Smooth muscle cell (in vitro differentiated cells): ENCODE measurements at regions not wholly inside any gene's neighbourhood (a gene's known extent, or its start where the extent isn't known, plus 50 kb on each side); places are given as distances from the start of the nearest gene placed in this dataset.

Source experiments
- DNase-seq: peaks from one replicate; lab custom pipeline; 2025; ENCODE audit not compliant: unreplicated experiment; lab: John Stamatoyannopoulos, UW
- H2AFZ ChIP-seq: fragments of 200-600 bp; sonication (generic); 2 replicates; pipeline ENCODE4 v1.6.0; 2016; ENCODE audit warnings: antibody characterized with exemption, low read depth, mild to moderate bottlenecking
- H3F3A ChIP-seq: fragments of 200-600 bp; sonication (generic); 2 replicates; pipeline ENCODE4 v1.6.0; 2017; ENCODE audit warnings: antibody characterized with exemption, low read depth
- H3K27ac ChIP-seq: fragments of 200-600 bp; sonication (generic); 2 replicates; pipeline ENCODE4 v1.5.1; 2016; ENCODE audit warnings: low read depth, mild to moderate bottlenecking
- H3K27me3 ChIP-seq: fragments of 200-600 bp; sonication (generic); 2 replicates; pipeline ENCODE4 v1.6.1; 2016; ENCODE audit warnings: low read depth, mild to moderate bottlenecking
- H3K36me3 ChIP-seq: fragments of 200-600 bp; sonication (generic); 2 replicates; pipeline ENCODE4 v1.5.1; 2016; ENCODE audit warnings: low read depth
- H3K4me1 ChIP-seq: fragments of 200-600 bp; sonication (generic); 2 replicates; pipeline ENCODE4 v1.5.1; 2016; ENCODE audit warnings: low read depth
- H3K4me2 ChIP-seq: fragments of 200-600 bp; sonication (generic); 2 replicates; pipeline ENCODE4 v1.6.0; 2016; ENCODE audit warnings: mild to moderate bottlenecking
- H3K4me3 ChIP-seq: fragments of 200-600 bp; sonication (generic); 2 replicates; pipeline ENCODE4 v1.5.1; 2016; ENCODE audit warnings: mild to moderate bottlenecking
- H3K79me2 ChIP-seq: fragments of 200-600 bp; sonication (generic); 2 replicates; pipeline ENCODE4 v1.6.0; 2016; ENCODE audit warnings: low read depth, mild to moderate bottlenecking
- H3K9ac ChIP-seq: fragments of 200-600 bp; sonication (generic); 2 replicates; pipeline ENCODE4 v1.6.0; 2016; ENCODE audit warnings: low read depth
- H3K9me3 ChIP-seq: fragments of 200-600 bp; sonication (generic); replicated peaks from 2 replicates; pipeline ENCODE4 v1.5.1; 2016; ENCODE audit warnings: low read depth
- H4K20me1 ChIP-seq: fragments of 200-600 bp; sonication (generic); 2 replicates; pipeline ENCODE4 v1.6.0; 2016; ENCODE audit warnings: low read depth
- CTCF ChIP-seq: fragments of 200-600 bp; sonication (generic); IDR thresholded peaks from 2 replicates; pipeline ENCODE4 v1.5.1; 2017; ENCODE audit warnings: borderline replicate concordance, mild to moderate bottlenecking, antibody characterized with exemption; ENCODE audit not compliant: insufficient read depth, poor library complexity, severe bottlenecking
- WGBS: methylation state at CpG from one replicate; pipeline ENCODE4 v1.1.7; 2016; ENCODE audit warnings: low lambda C conversion rate; 5-methylcytosine and 5-hydroxymethylcytosine counted together

- Histone ChIP-seq H3K4me2 (no peak overlapping the region), H3K9ac (no peak overlapping the region), H3K4me3 (no peak overlapping the region), H3K4me1 (no peaks in the 10 kb centered on the region), H3K27me3 (no peaks in the 10 kb centered on the region), H2AFZ (no peak overlapping the region), H4K20me1 (no peaks in the 10 kb centered on the region), H3F3A (peaks cover 4% of the 10 kb centered on the region), H3K36me3 (no peaks in the 10 kb centered on the region), H3K27ac (no peak overlapping the region), H3K79me2 (no peaks in the 10 kb centered on the region), H3K9me3 (no peaks in the 10 kb centered on the region)
- WGBS = 70% methylated on average over 5 of the region's 5 CpGs
- DNase-seq = no peak
- TF ChIP-seq CTCF = peak; percentile 32
These were observed 517.9 kb upstream of the SPHKAP start for GRCh38 chr2:228699400-228699799.

GRCh38 chr2:228698963-228699362 is 517.5 kb upstream of the SPHKAP start:
- peaks cover 4% of the 10 kb centered on the region for H3F3A ChIP-seq
- no peak overlapping the region for H3K4me2 ChIP-seq
- no peak overlapping the region for H3K27ac ChIP-seq
- no peaks in the 10 kb centered on the region for H4K20me1 ChIP-seq
- DNase-seq = no peak
- H3K4me1 ChIP-seq = no peaks in the 10 kb centered on the region
- H3K9ac ChIP-seq = no peak overlapping the region
- no peak for TF ChIP-seq CTCF
- 38% methylated on average over 3 of the region's 3 CpGs for WGBS
- H3K27me3 ChIP-seq = no peaks in the 10 kb centered on the region
- no peaks in the 10 kb centered on the region for H3K79me2 ChIP-seq
- no peak overlapping the region for H3K4me3 ChIP-seq
- no peaks in the 10 kb centered on the region for H3K9me3 ChIP-seq
- H3K36me3 ChIP-seq = no peaks in the 10 kb centered on the region
- no peak overlapping the region for H2AFZ ChIP-seq

- H3K4me2 ChIP-seq = no peak overlapping the region
- no peaks in the 10 kb centered on the region for H4K20me1 ChIP-seq
- no peak overlapping the region for H2AFZ ChIP-seq
- no peaks in the 10 kb centered on the region for H3K36me3 ChIP-seq
- WGBS = 84% methylated on average over 3 of the region's 3 CpGs
- no peak overlapping the region for H3K27ac ChIP-seq
- DNase-seq = no peak
- no peak overlapping the region for H3K4me3 ChIP-seq
- no peaks in the 10 kb centered on the region for H3K27me3 ChIP-seq
- H3K4me1 ChIP-seq = no peaks in the 10 kb centered on the region
- TF ChIP-seq CTCF = no peak
- no peak overlapping the region for H3K9ac ChIP-seq
- peaks cover 4% of the 10 kb centered on the region for H3F3A ChIP-seq
- no peaks in the 10 kb centered on the region for H3K9me3 ChIP-seq
- H3K79me2 ChIP-seq = no peaks in the 10 kb centered on the region
These were observed 516.0 kb upstream of the SPHKAP start for GRCh38 chr2:228697456-228697855.

- no peak overlapping the region for H3K4me3 ChIP-seq
- H3K4me2 ChIP-seq = no peak overlapping the region
- no peaks in the 10 kb centered on the region for H3K27me3 ChIP-seq
- H3K9ac ChIP-seq = no peak overlapping the region
- H4K20me1 ChIP-seq = no peaks in the 10 kb centered on the region
- no peaks in the 10 kb centered on the region for H3F3A ChIP-seq
- H3K36me3 ChIP-seq = no peaks in the 10 kb centered on the region
- H2AFZ ChIP-seq = no peak overlapping the region
- no peaks in the 10 kb centered on the region for H3K4me1 ChIP-seq
- no peak for TF ChIP-seq CTCF
- WGBS = 75% methylated on average over 7 of the region's 7 CpGs
- no peaks in the 10 kb centered on the region for H3K79me2 ChIP-seq
- DNase-seq = no peak
- no peaks in the 10 kb centered on the region for H3K9me3 ChIP-seq
- H3K27ac ChIP-seq = no peak overlapping the region
These were observed 509.2 kb upstream of the SPHKAP start for GRCh38 chr2:228690681-228691080.
